LNCAP (cell line): ENCODE measurements at regions not wholly inside any gene's neighbourhood (a gene's known extent, or its start where the extent isn't known, plus 50 kb on each side); places are given as distances from the start of the nearest gene placed in this dataset.

Source experiments
- TF ChIP-seq, protein P1 (sequence below): fragments of 450-650 bp; IDR thresholded peaks from 2 replicates; pipeline ENCODE4 v1.5.1; 2017; ENCODE audit warnings: mild to moderate bottlenecking

DNA sequence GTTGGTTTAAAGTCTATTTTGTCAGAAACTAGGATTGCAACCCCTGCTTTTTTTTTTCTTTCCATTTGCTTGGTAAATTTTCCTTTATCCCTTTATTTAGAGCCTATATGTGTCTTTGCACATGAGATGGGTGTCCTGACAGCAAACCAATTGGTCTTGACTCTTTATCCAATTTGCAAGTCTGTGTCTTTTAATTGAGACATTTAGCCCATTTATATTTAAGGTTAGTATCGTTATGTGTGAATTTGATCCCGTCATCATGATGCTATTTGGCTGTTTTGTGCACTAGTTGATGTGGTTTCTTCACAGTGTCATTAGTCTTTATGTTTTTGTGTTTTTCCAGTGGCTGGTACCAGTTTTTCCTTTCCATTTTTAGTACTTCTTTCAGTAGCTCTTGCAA lies 127.7 kb upstream of the ZNF267 start:
- TF ChIP-seq, protein P1, sequence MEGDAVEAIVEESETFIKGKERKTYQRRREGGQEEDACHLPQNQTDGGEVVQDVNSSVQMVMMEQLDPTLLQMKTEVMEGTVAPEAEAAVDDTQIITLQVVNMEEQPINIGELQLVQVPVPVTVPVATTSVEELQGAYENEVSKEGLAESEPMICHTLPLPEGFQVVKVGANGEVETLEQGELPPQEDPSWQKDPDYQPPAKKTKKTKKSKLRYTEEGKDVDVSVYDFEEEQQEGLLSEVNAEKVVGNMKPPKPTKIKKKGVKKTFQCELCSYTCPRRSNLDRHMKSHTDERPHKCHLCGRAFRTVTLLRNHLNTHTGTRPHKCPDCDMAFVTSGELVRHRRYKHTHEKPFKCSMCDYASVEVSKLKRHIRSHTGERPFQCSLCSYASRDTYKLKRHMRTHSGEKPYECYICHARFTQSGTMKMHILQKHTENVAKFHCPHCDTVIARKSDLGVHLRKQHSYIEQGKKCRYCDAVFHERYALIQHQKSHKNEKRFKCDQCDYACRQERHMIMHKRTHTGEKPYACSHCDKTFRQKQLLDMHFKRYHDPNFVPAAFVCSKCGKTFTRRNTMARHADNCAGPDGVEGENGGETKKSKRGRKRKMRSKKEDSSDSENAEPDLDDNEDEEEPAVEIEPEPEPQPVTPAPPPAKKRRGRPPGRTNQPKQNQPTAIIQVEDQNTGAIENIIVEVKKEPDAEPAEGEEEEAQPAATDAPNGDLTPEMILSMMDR: no peak

GRCh38 chr16:31754998-31755615 lies 118.5 kb upstream of the ZNF267 start:
- TF ChIP-seq, protein P1: no peak

DNA sequence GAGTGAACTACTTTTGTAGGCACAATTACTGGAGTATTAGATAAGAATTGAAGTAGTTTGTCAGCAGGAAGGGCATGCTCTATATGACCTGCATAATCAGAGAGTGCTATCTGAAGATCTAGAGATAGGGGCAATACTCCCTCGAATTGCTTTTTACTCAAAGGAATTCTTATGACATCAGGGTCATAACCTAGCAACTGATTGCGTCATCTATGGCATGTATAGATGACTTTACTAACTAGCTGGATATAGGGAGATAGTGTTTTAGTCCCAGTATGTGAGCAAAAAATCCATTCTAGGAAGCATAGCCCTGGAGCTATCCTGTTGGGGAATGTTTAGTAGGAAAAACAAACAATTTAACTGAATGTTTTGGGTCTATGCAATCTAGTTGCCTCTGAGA lies 109.5 kb upstream of the ZNF267 start:
- TF ChIP-seq, protein P1: no peak

DNA sequence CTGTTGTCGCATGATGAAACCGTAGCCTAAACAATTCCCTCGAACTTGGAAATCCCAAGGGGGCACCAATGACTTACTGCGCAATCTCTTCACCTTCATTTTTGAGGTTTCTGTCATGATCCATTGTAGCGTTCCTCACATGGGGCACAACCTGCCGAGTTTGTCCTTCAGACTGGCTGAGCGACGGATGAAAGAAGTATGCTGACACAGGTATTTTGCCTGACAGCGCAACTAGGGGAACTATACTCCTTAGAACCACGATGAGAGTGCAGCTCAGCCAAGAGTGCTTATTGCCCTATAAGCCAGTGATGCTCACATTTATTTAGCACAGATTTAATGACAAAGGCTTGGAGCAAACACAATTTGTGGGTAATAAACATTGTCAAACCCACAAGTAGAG lies 106.3 kb upstream of the ZNF267 start:
- TF ChIP-seq, protein P1: no peak

GRCh38 chr16:31780342-31780741 lies 93.3 kb upstream of the ZNF267 start:
- TF ChIP-seq, protein P1: no peak

DNA sequence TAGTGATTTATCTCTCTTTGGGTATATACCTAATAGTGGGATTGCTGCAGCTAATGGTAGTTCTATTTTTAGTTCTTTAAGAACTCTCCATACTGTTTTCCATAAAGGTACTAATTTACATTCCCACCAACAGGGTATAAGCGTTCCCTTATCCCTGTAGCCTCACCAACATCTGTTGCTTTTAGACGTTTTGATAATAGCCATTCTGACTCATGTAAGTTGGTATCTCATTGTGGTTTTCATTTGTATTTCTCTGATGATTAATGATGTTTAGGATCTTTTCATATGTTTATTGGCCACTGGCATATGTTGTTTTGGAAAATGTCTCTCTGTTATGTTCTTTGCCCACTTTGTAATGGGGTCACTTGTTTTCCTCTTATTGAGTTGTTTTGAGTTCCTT lies 88.5 kb upstream of the ZNF267 start:
- TF ChIP-seq, protein P1: no peak

- TF ChIP-seq, protein P1: no peak
These were observed 66.5 kb upstream of the ZNF267 start for GRCh38 chr16:31807086-31807485.

DNA sequence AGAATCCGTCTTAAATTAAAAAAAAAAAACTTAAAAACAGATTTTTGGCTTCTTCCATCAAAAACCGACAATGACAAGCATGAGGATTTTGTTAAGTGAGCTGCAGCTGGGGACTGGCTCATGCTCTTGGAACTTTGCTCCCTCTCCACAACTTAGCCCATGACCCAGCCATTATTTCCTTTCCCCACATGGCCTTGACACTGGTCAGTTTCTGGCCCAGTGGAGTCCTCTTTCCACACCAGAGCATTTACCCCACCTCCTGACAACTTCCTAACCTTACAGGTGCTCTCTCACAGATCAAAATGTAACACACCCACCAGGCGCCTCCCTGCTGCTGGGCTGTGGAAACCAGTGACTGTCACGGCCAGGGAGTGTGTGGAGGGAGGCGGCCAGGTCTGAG lies 62.7 kb upstream of the ZNF267 start:
- TF ChIP-seq, protein P1: no peak
